Endothelial cell of umbilical vein (primary cell): ENCODE measurements at regions not wholly inside any gene's neighbourhood (a gene's known extent, or its start where the extent isn't known, plus 50 kb on each side); places are given as distances from the start of the nearest gene placed in this dataset.

Experiments used
- BruUV-seq: library from RNA; stranded (reverse); fragments of 400-500 nt; replicated peaks from 2 replicates; lab custom pipeline; 2021; lab: Mats Ljungman, UMichigan
- CTCF ChIA-PET: fragments of 300-600, 350-600 bp; sonication (Branson Sonifier 250); formaldehyde crosslinking; loops from one replicate; lab custom pipeline; 2021; ENCODE audit warnings: antibody characterized with exemption, inconsistent platforms; lab: Charles Lee
- POLR2A ChIA-PET: fragments of 300-600, 350-600 bp; sonication (Branson Sonifier 250); formaldehyde crosslinking; loops from one replicate; lab custom pipeline; 2021; ENCODE audit warnings: antibody characterized with exemption, inconsistent platforms; lab: Charles Lee
- DNase-seq: peaks from one replicate; pipeline ENCODE4 v3.0.0-alpha.2; 2011; ENCODE audit warnings: low read depth, low spot score
- FAIRE-seq: peaks from 2 replicates; lab custom pipeline; 2011; peaks lifted over from hg19 to GRCh38; lab: Jason Lieb, UNC
- H2AFZ ChIP-seq: 2 replicates; pipeline ENCODE4 v1.6.0; 2012; ENCODE audit warnings: low read depth, low read length, control low read depth, inconsistent platforms
- H3K27ac ChIP-seq: 2 replicates; pipeline ENCODE4 v1.5.1; 2011; ENCODE audit warnings: low read depth, mild to moderate bottlenecking, control low read depth, low read length, moderate library complexity; ENCODE audit not compliant: insufficient read depth
- H3K27me3 ChIP-seq, 2 experiments: 2 replicates each; pipeline versions ENCODE4 v1.6.0 to v1.6.1; 2011; ENCODE audit warnings: low read length in 2 of 2, mixed read lengths in 1 of 2; ENCODE audit not compliant: control insufficient read depth in 2 of 2, insufficient read depth in 2 of 2
- H3K36me3 ChIP-seq, 2 experiments: 2 replicates in 1 of 2; 3 replicates in 1 of 2; pipeline ENCODE4 v1.5.1; 2011; ENCODE audit warnings: low read length in 2 of 2, mild to moderate bottlenecking in 1 of 2, moderate library complexity in 1 of 2; ENCODE audit not compliant: control insufficient read depth in 2 of 2, insufficient read depth in 2 of 2; ENCODE audit errors: extremely low read depth in 1 of 2
- H3K4me1 ChIP-seq: 3 replicates; pipeline ENCODE4 v1.5.1; 2011; ENCODE audit warnings: mild to moderate bottlenecking, low read length; ENCODE audit not compliant: control insufficient read depth, insufficient read depth; ENCODE audit errors: extremely low read depth
- H3K4me2 ChIP-seq: 2 replicates; pipeline ENCODE4 v1.6.1; 2011; ENCODE audit warnings: low read length, control low read depth, mixed read lengths; ENCODE audit not compliant: insufficient read depth
- H3K4me3 ChIP-seq, 3 experiments: fragments of 200-600 bp in 1 of 3; sonication (generic), shearing (Covaris generic) in 1 of 3; replicated peaks in 1 of 3; 2 replicates each; pipeline ENCODE4 v1.5.1; 2011 to 2016; ENCODE audit warnings: control low read depth in 3 of 3, low read length in 3 of 3, mild to moderate bottlenecking in 2 of 3, inconsistent platforms in 1 of 3, low read depth in 1 of 3, moderate library complexity in 1 of 3; ENCODE audit not compliant: insufficient read depth in 1 of 3
- H3K79me2 ChIP-seq: 2 replicates; pipeline ENCODE4 v1.6.0; 2012; ENCODE audit warnings: low read length, inconsistent platforms; ENCODE audit not compliant: control insufficient read depth, insufficient read depth
- H3K9ac ChIP-seq: replicated peaks from 2 replicates; pipeline ENCODE3; 2011; ENCODE audit warnings: low read length, control low read depth; ENCODE audit not compliant: insufficient read depth; ENCODE audit errors: extremely low read depth
- H3K9me1 ChIP-seq: replicated peaks from 3 replicates; pipeline ENCODE4 v1.6.0; 2011; ENCODE audit warnings: mild to moderate bottlenecking, low read length; ENCODE audit not compliant: control insufficient read depth, insufficient read depth; ENCODE audit errors: extremely low read depth
- H3K9me3 ChIP-seq: replicated peaks from 2 replicates; pipeline ENCODE4 v1.5.1; 2012; ENCODE audit warnings: low read length, inconsistent platforms; ENCODE audit not compliant: control insufficient read depth, insufficient read depth
- H4K20me1 ChIP-seq: replicated peaks from 2 replicates; pipeline ENCODE3; 2011; ENCODE audit warnings: mild to moderate bottlenecking, low read length; ENCODE audit not compliant: control insufficient read depth, insufficient read depth; ENCODE audit errors: extremely low read depth
- CTCF ChIP-seq, 2 donors: IDR thresholded peaks; 1 replicate in 1 of 2; 2 replicates in 1 of 2; pipeline ENCODE4 v1.5.1; 2011; ENCODE audit warnings: low read length in 2 of 2, mild to moderate bottlenecking in 2 of 2, moderate library complexity in 2 of 2, control low read depth in 1 of 2, inconsistent platforms in 1 of 2, low read depth in 1 of 2; ENCODE audit not compliant: insufficient read depth in 1 of 2; ENCODE audit errors: extremely low read depth in 1 of 2
- EZH2 ChIP-seq: IDR thresholded peaks from 2 replicates; pipeline ENCODE4 v1.6.1; 2012; ENCODE audit warnings: borderline replicate concordance, low read depth, mild to moderate bottlenecking, moderate library complexity, low read length, inconsistent platforms; ENCODE audit not compliant: severe bottlenecking
- FOS ChIP-seq: IDR thresholded peaks from 2 replicates; pipeline ENCODE4 v1.6.1; 2011; ENCODE audit warnings: mild to moderate bottlenecking, low read length, moderate library complexity, borderline replicate concordance; ENCODE audit not compliant: insufficient read depth
- GATA2 ChIP-seq: IDR thresholded peaks from 2 replicates; pipeline ENCODE4 v1.7.0; 2011; ENCODE audit warnings: low read depth, mild to moderate bottlenecking, moderate library complexity, mixed read lengths, low read length; ENCODE audit not compliant: insufficient read length, insufficient read depth
- JUN ChIP-seq: IDR thresholded peaks from 2 replicates; pipeline ENCODE4 v1.6.1; 2011; ENCODE audit warnings: borderline replicate concordance, low read depth; ENCODE audit not compliant: insufficient read length, insufficient read depth
- MAX ChIP-seq: IDR thresholded peaks from 2 replicates; pipeline ENCODE4 v1.6.1; 2011; ENCODE audit not compliant: insufficient read depth, insufficient read length
- MYC ChIP-seq: IDR thresholded peaks from one replicate; pipeline ENCODE4 v1.6.1; 2011; ENCODE audit warnings: mild to moderate bottlenecking, low read depth, low read length
- POLR2A ChIP-seq: IDR thresholded peaks from 2 replicates; pipeline ENCODE4 v1.6.1; 2012; ENCODE audit warnings: low read depth, mild to moderate bottlenecking, control low read depth, low read length
- POLR2AphosphoS5 ChIP-seq: IDR thresholded peaks from 2 replicates; pipeline ENCODE4 v1.6.1; 2012; ENCODE audit warnings: low read depth, mild to moderate bottlenecking, control low read depth, low read length, moderate library complexity; ENCODE audit not compliant: insufficient read depth
- dilution Hi-C: fragments of 300-500 bp; cut with MboI; formaldehyde crosslinking; loops from one replicate; pipeline ENCODE4 v1.15.0; 2019; ENCODE audit warnings: low sequenced_read_pairs; ENCODE audit not compliant: extremely low pct_ligation_motif_present
- intact Hi-C: fragments of 100-400 bp; cut with micrococcal nuclease; formaldehyde crosslinking; loops from one replicate; pipeline ENCODE4 v1.10.0; 2022

- Histone ChIP-seq H3K4me3 (no peak overlapping the region), H3K36me3 (no peaks in the 10 kb centered on the region), H3K9ac (no peak overlapping the region), H3K4me1 (no peaks in the 10 kb centered on the region), H3K4me2 (no peak overlapping the region), H2AFZ (no peak overlapping the region), H3K27ac (no peak overlapping the region), H3K9me3 (no peaks in the 10 kb centered on the region), H3K9me1 (no peaks in the 10 kb centered on the region), H3K79me2 (no peaks in the 10 kb centered on the region), H3K27me3 (no peaks in the 10 kb centered on the region), H4K20me1 (no peaks in the 10 kb centered on the region)
- dilution Hi-C loops = no loop called here
- FAIRE-seq (no peak), DNase-seq (no peak)
- TF ChIP-seq FOS = no peak
- TF ChIP-seq POLR2AphosphoS5 = no peak
- no peak for TF ChIP-seq GATA2
- TF ChIP-seq EZH2 = no peak
- TF ChIP-seq POLR2A = no peak
- no peak for TF ChIP-seq CTCF (IDR thresholded peaks at IDR 0.05; ENCODE audit: extremely low read depth in 1 of 2, insufficient read depth in 1 of 2, low read depth in 1 of 2, low read length in 2 of 2)
- no peak for TF ChIP-seq JUN
- TF ChIP-seq MYC = no peak
- TF ChIP-seq MAX = no peak
- intact Hi-C loops = no loop called here
- POLR2A ChIA-PET = no interaction called here
- no TSS peak for BruUV-seq
- CTCF ChIA-PET = no interaction called here
These were observed 1216.4 kb upstream of the USP15 start for GRCh38 chr12:61043838-61044237.
